Lung (tissue), 11 donors: ENCODE measurements at regions not wholly inside any gene's neighbourhood (a gene's known extent, or its start where the extent isn't known, plus 50 kb on each side); places are given as distances from the start of the nearest gene placed in this dataset.
"Not testable (repeated sequence)": the region's sequence is repeated elsewhere in the genome, so short reads cannot be mapped to it uniquely, and the experiment has no call there.

ENCODE experiments used
- ATAC-seq: fragments of 200-7000 bp; cut with Tn5 transposase; one replicate; pipeline ENCODE4 v1.9.1; 2020; ENCODE audit warnings: moderate number of reproducible peaks; ENCODE audit not compliant: insufficient read depth, low FRiP score
- DNase-seq, 3 donors: peaks; one replicate each; pipeline ENCODE4 v3.0.0-alpha.2; 2013 to 2017
- H3K27ac ChIP-seq, 2 donors: one replicate each; pipeline ENCODE4 v1.5.1; 2013; ENCODE audit warnings: mild to moderate bottlenecking in 2 of 2, moderate library complexity in 2 of 2, control low read depth in 1 of 2, inconsistent platforms in 1 of 2, low read depth in 1 of 2, low read length in 1 of 2
- H3K27me3 ChIP-seq, 3 donors: one replicate each; pipeline ENCODE4 v1.5.1; 2013; ENCODE audit warnings: low read length in 2 of 3; ENCODE audit not compliant: control insufficient read depth in 3 of 3, insufficient read depth in 3 of 3
- H3K36me3 ChIP-seq, 4 donors: one replicate each; pipeline ENCODE4 v1.5.1; 2013; ENCODE audit warnings: low read length in 4 of 4, mild to moderate bottlenecking in 1 of 4, moderate library complexity in 1 of 4; ENCODE audit not compliant: control insufficient read depth in 4 of 4, insufficient read depth in 4 of 4
- H3K4me1 ChIP-seq, 5 donors: one replicate each; pipeline ENCODE4 v1.5.1; 2013; ENCODE audit warnings: low read length in 5 of 5, mild to moderate bottlenecking in 2 of 5, moderate library complexity in 1 of 5; ENCODE audit not compliant: control insufficient read depth in 5 of 5, insufficient read depth in 5 of 5
- H3K4me3 ChIP-seq: one replicate; pipeline ENCODE4 v1.5.1; 2013; ENCODE audit warnings: mild to moderate bottlenecking, control low read depth, moderate library complexity
- H3K9ac ChIP-seq, 2 donors: one replicate each; pipeline ENCODE4 v1.5.1; 2013; ENCODE audit warnings: low read length in 2 of 2, control low read depth in 1 of 2; ENCODE audit not compliant: insufficient read depth in 1 of 2
- H3K9me3 ChIP-seq, 4 donors: one replicate each; pipeline ENCODE4 v1.5.1; 2013; ENCODE audit warnings: low read length in 3 of 4, mild to moderate bottlenecking in 1 of 4, moderate library complexity in 1 of 4; ENCODE audit not compliant: control insufficient read depth in 4 of 4, insufficient read depth in 3 of 4
- WGBS, 2 donors: extraction: QIAGEN DNeasy Blood & Tissue Kit; methylation state at CpG; one replicate each; pipeline ENCODE4 v1.1.7; 2013; 5-methylcytosine and 5-hydroxymethylcytosine counted together
- TF ChIP-seq, protein P1 (sequence below): IDR thresholded peaks from 2 replicates; pipeline ENCODE4 v1.5.1; 2012; ENCODE audit warnings: mild to moderate bottlenecking; ENCODE audit errors: control extremely low read depth, extremely low read depth
- donor health status: control.
- donor health status: control.
- donor health status: Bipolar disorder and iron deficiency.
- donor health status: healthy.
- donor health status: DM: yes; HTN: yes; CAD: no.

GRCh38 chr13:100773923-100774663 is 99.5 kb upstream of the TMTC4 start:
- 88 to 89% methylated on average over 13 of the region's 13 CpGs for WGBS, 2 donors
- DNase-seq: no peak
- TF ChIP-seq, protein P1, sequence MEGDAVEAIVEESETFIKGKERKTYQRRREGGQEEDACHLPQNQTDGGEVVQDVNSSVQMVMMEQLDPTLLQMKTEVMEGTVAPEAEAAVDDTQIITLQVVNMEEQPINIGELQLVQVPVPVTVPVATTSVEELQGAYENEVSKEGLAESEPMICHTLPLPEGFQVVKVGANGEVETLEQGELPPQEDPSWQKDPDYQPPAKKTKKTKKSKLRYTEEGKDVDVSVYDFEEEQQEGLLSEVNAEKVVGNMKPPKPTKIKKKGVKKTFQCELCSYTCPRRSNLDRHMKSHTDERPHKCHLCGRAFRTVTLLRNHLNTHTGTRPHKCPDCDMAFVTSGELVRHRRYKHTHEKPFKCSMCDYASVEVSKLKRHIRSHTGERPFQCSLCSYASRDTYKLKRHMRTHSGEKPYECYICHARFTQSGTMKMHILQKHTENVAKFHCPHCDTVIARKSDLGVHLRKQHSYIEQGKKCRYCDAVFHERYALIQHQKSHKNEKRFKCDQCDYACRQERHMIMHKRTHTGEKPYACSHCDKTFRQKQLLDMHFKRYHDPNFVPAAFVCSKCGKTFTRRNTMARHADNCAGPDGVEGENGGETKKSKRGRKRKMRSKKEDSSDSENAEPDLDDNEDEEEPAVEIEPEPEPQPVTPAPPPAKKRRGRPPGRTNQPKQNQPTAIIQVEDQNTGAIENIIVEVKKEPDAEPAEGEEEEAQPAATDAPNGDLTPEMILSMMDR: no peak
- Histone ChIP-seq H3K36me3 (no peaks in the 10 kb centered on the region), H3K27me3 (no peaks in the 10 kb centered on the region), H3K27ac (no peak overlapping the region), H3K4me3 (no peak overlapping the region), H3K9me3 (peaks cover 0 to 3% (median 0%) of the 10 kb centered on the region in 4 donors), H3K9ac (no peak overlapping the region), H3K4me1 (no peaks in the 10 kb centered on the region)
- no peak for ATAC-seq

DNA sequence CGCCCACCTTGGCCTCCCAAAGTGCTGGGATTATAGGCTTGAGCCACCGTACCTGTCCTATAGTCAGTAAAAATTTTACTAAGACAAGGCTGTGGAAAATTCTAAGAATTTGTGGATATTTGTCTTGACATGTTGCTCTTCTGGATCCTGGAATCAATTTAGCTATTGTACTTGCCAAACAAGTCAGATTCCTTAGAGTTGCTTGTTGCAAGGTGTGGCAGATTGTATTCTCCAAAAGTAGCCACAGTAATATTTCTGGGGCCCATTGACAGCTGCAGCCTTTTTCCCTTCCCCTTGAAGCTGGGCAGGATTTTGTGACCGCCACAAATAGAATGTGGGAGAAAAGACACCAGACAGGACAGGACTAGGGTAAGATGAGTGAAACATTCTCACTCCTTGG is 98.8 kb upstream of the TMTC4 start:
- no peak overlapping the region for H3K9ac ChIP-seq
- ATAC-seq: no peak

DNA sequence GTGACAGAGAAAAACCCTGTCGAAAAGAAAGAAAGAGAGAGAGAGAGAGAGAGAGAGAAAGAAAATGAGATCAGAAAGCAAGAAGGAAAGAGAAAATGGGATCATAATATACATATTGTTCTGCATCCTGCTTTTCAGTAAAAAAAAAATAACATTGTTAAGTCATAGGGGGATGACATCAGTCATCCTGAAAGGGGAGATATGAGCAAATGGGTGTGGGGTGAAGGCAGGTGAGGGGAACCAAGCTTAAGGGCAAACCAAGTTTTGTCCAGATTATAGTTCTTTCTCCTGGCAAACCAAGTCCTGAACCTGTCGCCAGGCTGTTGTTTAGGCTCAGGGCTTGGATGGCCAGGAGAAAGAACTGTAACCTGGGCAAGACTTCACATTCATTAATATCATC is 92.6 kb upstream of the TMTC4 start:
- no peaks in the 10 kb centered on the region for H3K36me3 ChIP-seq
- H3K27me3 ChIP-seq: no peaks in the 10 kb centered on the region
- DNase-seq (no peak), ATAC-seq (no peak)
- no peaks in the 10 kb centered on the region for H3K4me1 ChIP-seq
- H3K9ac ChIP-seq: no peak overlapping the region
- H3K27ac ChIP-seq: no peak overlapping the region
- H3K4me3 ChIP-seq: no peak overlapping the region
- TF ChIP-seq, protein P1: no peak
- peaks cover 0 to 3% (median 0%) of the 10 kb centered on the region in 4 donors for H3K9me3 ChIP-seq
- WGBS, 2 donors: 88 to 98% methylated on average over 2 of the region's 2 CpGs

More for the DNA sequence above, 98.8 kb upstream of the TMTC4 start:
- Histone ChIP-seq H3K27ac (no peak overlapping the region), H3K9me3 (peaks cover 0 to 3% (median 0%) of the 10 kb centered on the region in 4 donors), H3K27me3 (no peaks in the 10 kb centered on the region), H3K4me3 (no peak overlapping the region), H3K36me3 (no peaks in the 10 kb centered on the region), H3K4me1 (no peaks in the 10 kb centered on the region)
- no peak for DNase-seq
- TF ChIP-seq, protein P1: no peak
- 87 to 91% methylated on average over 3 of the region's 3 CpGs for WGBS, 2 donors

DNA sequence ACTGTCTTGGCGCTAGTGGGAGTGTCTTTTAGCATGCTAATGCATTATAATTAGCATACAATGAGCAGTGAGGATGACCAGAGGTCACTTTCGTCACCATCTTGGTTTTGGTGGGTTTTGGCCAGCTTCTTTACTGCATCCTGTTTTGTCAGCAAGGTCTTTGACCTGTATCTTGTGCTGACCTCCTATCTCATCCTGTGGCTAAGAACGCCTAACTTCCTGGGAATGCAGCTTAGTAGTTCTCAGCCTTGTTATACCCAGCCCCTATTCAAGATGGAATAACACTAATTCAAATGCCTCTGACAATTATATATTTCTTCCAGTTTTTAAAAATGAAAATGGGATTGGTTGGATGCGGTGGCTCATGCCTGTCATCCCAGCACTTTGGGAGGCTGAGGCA is 92.0 kb upstream of the TMTC4 start:
- WGBS, 2 donors: 71 to 75% methylated on average over 4 of the region's 4 CpGs
- not testable (repeated sequence) for H3K9me3 ChIP-seq, H3K4me1 ChIP-seq, H3K9ac ChIP-seq, ATAC-seq, H3K27me3 ChIP-seq, H3K36me3 ChIP-seq, DNase-seq, H3K4me3 ChIP-seq, H3K27ac ChIP-seq
